HL-60 (cell line): ENCODE measurements at regions not wholly inside any gene's neighbourhood (a gene's known extent, or its start where the extent isn't known, plus 50 kb on each side); places are given as distances from the start of the nearest gene placed in this dataset.

Experiments
- DNase-seq, 2 experiments: peaks; one replicate each; pipeline ENCODE4 v3.0.0-alpha.2; 2010 to 2020; ENCODE audit warnings: low read depth in 1 of 2, low spot score in 1 of 2
- H3K27ac ChIP-seq: fragments of 250-450 bp; sonication (Bioruptor Pico); replicated peaks from 2 replicates; pipeline ENCODE4 v1.5.1; 2020; ENCODE audit warnings: mild to moderate bottlenecking, moderate library complexity
- H3K27me3 ChIP-seq: fragments of 250-450 bp; sonication (Bioruptor Pico); 2 replicates; pipeline ENCODE4 v1.5.1; 2021; ENCODE audit warnings: mild to moderate bottlenecking, moderate library complexity; ENCODE audit not compliant: insufficient read depth, poor library complexity, severe bottlenecking
- H3K4me3 ChIP-seq: replicated peaks from 2 replicates; pipeline ENCODE4 v1.5.1; 2011; ENCODE audit warnings: mild to moderate bottlenecking, control low read depth, low read length; ENCODE audit not compliant: insufficient read depth
- GABPA ChIP-seq: IDR thresholded peaks from 2 replicates; pipeline ENCODE4 v1.6.1; 2012; ENCODE audit warnings: low read depth
- POLR2AphosphoS5 ChIP-seq: IDR thresholded peaks from 2 replicates; pipeline ENCODE4 v1.6.1; 2012; ENCODE audit warnings: low read depth
- REST ChIP-seq: IDR thresholded peaks from 2 replicates; pipeline ENCODE4 v1.6.1; 2012; ENCODE audit warnings: low read depth; ENCODE audit not compliant: insufficient replicate concordance
- SPI1 ChIP-seq: IDR thresholded peaks from 2 replicates; pipeline ENCODE4 v1.6.1; 2012; ENCODE audit warnings: low read depth, mild to moderate bottlenecking, borderline replicate concordance
- TF ChIP-seq, protein P1 (sequence below): IDR thresholded peaks from one replicate; pipeline ENCODE4 v1.5.1; 2011; ENCODE audit warnings: low read length, control low read depth, inconsistent platforms; ENCODE audit not compliant: insufficient read depth

DNA sequence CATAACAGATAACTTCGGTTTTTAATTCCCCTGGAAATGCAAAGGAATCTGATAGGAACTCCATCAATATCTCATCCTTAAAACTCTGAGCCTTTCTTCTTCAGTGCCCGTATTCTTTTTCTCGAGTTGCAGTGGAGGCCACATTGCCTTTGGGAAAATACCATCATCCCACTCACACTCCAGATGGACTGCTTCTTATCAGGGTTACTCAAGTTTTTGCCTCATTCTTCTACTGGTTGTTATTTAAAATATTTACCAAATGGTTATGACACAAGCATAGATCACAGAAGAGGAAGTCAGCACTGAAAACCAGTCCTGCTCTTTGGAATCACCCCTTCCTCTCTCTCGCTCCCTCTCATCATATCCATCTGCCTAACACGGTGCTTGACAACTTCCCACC lies 1020.5 kb upstream of the SLC10A2 start:
- Histone ChIP-seq H3K4me3 (no peak overlapping the region), H3K27me3 (no peaks in the 10 kb centered on the region), H3K27ac (no peak overlapping the region)
- TF ChIP-seq POLR2AphosphoS5 (no peak), REST (no peak), GABPA (no peak), SPI1 (no peak)
- TF ChIP-seq, protein P1, sequence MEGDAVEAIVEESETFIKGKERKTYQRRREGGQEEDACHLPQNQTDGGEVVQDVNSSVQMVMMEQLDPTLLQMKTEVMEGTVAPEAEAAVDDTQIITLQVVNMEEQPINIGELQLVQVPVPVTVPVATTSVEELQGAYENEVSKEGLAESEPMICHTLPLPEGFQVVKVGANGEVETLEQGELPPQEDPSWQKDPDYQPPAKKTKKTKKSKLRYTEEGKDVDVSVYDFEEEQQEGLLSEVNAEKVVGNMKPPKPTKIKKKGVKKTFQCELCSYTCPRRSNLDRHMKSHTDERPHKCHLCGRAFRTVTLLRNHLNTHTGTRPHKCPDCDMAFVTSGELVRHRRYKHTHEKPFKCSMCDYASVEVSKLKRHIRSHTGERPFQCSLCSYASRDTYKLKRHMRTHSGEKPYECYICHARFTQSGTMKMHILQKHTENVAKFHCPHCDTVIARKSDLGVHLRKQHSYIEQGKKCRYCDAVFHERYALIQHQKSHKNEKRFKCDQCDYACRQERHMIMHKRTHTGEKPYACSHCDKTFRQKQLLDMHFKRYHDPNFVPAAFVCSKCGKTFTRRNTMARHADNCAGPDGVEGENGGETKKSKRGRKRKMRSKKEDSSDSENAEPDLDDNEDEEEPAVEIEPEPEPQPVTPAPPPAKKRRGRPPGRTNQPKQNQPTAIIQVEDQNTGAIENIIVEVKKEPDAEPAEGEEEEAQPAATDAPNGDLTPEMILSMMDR: no peak
- DNase-seq: no peak

DNA sequence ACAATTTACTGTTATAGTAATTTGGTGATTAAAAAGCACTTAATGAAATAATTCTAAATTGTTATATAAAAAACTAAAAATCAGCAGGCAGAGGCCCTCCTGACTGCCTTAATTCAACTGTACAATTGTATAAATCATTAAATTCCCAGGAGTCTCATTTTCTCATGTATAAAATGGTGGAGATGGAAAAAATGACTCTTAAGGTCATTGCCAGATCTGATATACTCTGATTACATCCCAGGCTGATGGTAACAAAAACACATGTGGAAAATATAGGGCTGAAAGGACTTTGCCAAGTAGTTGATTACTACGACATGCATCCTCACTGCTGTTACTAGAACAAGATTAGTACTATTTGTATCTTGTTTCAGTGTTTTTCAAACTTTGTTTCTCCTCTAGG lies 1020.0 kb upstream of the SLC10A2 start:
- DNase-seq: no peak
- TF ChIP-seq SPI1 (no peak), GABPA (no peak), REST (no peak), POLR2AphosphoS5 (no peak)
- TF ChIP-seq, protein P1: no peak
- H3K27me3 ChIP-seq: no peaks in the 10 kb centered on the region
- no peak overlapping the region for H3K4me3 ChIP-seq
- no peak overlapping the region for H3K27ac ChIP-seq

DNA sequence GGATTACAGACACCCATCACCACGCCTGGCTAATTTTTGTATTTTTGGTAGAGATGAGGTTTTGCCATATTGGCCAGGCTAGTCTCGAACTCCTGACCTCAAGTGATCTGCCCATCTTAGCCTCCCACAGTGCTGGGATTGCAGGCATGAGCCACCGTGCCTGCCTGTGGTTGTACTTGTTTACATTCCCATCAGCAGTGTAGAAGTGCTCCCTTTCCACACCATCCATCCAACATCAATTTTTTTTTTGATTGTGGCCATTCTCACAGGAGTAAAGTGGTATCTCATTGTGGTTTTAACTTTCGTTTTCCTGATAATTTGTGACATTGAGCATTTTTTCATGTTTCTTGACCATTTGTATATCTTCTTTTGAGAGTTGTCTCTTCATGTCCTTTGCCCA lies 1019.4 kb upstream of the SLC10A2 start:
- Histone ChIP-seq H3K4me3 (no peak overlapping the region), H3K27ac (no peak overlapping the region), H3K27me3 (no peaks in the 10 kb centered on the region)
- no peak for TF ChIP-seq GABPA
- no peak for TF ChIP-seq POLR2AphosphoS5
- TF ChIP-seq REST: no peak
- TF ChIP-seq, protein P1: no peak
- TF ChIP-seq SPI1: no peak
- no peak for DNase-seq
